ENCODE measurements at regions not wholly inside any gene's neighbourhood (a gene's known extent, or its start where the extent isn't known, plus 50 kb on each side); places are given as distances from the start of the nearest gene placed in this dataset.

DNA sequence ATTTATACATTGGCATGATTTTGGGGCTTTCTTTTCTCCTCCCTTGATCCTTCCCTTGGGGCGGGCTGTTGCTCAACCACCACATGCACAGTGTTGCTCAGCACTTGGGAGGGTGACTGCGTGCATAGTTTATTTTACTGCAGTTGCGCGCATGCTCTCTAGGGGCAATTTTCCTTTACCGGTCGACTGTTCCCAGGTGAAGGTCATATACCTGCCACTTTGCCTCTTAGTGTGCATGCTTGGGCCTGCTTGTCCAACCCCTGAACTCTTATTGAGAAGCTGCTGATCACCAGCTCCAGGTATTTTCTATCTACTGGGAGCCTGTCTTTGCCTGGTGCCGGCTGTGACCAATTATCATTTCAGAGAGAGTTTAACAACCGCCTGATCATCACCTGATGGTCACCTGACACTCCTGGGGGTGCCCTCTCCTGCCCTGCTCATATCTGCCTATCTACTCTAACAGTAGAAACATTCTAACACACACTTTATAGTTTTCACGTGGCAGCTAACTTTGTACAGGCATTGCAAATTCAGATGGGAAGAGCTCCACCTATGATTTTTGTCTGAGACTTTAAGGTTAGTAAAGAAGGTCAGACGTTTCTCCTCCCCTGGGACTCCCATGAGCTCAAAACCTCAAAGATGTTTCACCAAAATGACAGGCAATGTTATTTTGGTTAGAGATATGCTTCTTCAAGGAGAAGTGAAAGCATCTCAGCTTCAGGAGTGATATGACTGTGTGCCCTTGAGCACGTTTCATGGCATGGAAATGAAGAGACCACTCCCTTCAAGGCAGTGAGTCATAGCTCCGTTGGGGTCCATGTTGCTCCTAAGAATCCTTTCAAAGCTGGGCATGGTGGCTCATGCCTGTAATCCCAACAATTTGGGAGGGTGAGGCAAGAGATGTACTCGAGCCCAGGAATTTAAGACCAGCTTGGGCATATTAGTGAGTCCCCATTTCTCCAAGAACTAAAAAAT, 227.5 kb upstream of the MYLIP start:
- TF ChIP-seq POLR2A (IDR thresholded peaks at IDR 0.05): no peak
- TF ChIP-seq, protein P1, sequence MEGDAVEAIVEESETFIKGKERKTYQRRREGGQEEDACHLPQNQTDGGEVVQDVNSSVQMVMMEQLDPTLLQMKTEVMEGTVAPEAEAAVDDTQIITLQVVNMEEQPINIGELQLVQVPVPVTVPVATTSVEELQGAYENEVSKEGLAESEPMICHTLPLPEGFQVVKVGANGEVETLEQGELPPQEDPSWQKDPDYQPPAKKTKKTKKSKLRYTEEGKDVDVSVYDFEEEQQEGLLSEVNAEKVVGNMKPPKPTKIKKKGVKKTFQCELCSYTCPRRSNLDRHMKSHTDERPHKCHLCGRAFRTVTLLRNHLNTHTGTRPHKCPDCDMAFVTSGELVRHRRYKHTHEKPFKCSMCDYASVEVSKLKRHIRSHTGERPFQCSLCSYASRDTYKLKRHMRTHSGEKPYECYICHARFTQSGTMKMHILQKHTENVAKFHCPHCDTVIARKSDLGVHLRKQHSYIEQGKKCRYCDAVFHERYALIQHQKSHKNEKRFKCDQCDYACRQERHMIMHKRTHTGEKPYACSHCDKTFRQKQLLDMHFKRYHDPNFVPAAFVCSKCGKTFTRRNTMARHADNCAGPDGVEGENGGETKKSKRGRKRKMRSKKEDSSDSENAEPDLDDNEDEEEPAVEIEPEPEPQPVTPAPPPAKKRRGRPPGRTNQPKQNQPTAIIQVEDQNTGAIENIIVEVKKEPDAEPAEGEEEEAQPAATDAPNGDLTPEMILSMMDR (IDR thresholded peaks at IDR 0.05): no peak

Data from body of pancreas (tissue), 4 donors.